OCI-LY1 (cell line): ENCODE measurements at regions not wholly inside any gene's neighbourhood (a gene's known extent, or its start where the extent isn't known, plus 50 kb on each side); places are given as distances from the start of the nearest gene placed in this dataset.

ENCODE experiments used
- EZH2 ChIP-seq: fragments of 200-600 bp; sonication (generic), shearing (Covaris generic); IDR thresholded peaks from 2 replicates; pipeline ENCODE4 v1.8.0; 2017; ENCODE audit warnings: borderline replicate concordance, mixed run types, mild to moderate bottlenecking, antibody characterized with exemption, low read length, moderate library complexity, mixed read lengths
- TF ChIP-seq, protein P1 (sequence below): fragments of 200-600 bp; sonication (generic), shearing (Covaris generic); IDR thresholded peaks from 2 replicates; pipeline ENCODE4 v1.5.1; 2017; ENCODE audit warnings: mild to moderate bottlenecking, antibody characterized with exemption, low read length, moderate library complexity, mixed read lengths

DNA sequence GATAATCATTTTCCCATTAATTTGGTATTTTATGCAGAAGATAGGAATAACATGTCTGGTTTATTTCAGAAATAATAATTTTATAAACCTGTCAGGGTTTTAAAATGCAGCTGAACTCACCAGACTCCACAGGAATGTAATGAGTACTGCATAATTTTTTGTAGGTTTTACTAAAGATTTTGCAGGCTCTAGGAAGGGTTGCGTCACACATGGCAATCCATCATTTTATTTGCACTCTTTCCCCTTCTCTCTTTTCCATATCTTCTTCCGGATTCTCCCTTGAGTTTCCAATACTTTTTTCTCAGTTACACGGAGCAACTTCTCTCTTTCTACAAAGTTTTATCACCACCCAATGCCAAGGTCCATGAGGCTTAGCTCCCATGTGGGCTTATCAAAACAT is 234.7 kb downstream of the NFKBIZ start:
- TF ChIP-seq, protein P1, sequence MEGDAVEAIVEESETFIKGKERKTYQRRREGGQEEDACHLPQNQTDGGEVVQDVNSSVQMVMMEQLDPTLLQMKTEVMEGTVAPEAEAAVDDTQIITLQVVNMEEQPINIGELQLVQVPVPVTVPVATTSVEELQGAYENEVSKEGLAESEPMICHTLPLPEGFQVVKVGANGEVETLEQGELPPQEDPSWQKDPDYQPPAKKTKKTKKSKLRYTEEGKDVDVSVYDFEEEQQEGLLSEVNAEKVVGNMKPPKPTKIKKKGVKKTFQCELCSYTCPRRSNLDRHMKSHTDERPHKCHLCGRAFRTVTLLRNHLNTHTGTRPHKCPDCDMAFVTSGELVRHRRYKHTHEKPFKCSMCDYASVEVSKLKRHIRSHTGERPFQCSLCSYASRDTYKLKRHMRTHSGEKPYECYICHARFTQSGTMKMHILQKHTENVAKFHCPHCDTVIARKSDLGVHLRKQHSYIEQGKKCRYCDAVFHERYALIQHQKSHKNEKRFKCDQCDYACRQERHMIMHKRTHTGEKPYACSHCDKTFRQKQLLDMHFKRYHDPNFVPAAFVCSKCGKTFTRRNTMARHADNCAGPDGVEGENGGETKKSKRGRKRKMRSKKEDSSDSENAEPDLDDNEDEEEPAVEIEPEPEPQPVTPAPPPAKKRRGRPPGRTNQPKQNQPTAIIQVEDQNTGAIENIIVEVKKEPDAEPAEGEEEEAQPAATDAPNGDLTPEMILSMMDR, result no peak
- TF ChIP-seq EZH2, result no peak
